ENCODE measurements at regions not wholly inside any gene's neighbourhood (a gene's known extent, or its start where the extent isn't known, plus 50 kb on each side); places are given as distances from the start of the nearest gene placed in this dataset.

- no peak for DNase-seq (ENCODE audit: low read depth)
These were observed 198.0 kb upstream of the NCKAP5 start for GRCh38 chr2:133766164-133766832.

GRCh38 chr2:133768256-133768655 is 200.0 kb upstream of the NCKAP5 start:
- H3K27me3 ChIP-seq (ENCODE audit: control insufficient read depth, insufficient read depth, low read length) = no peaks in the 10 kb centered on the region
- no peak for DNase-seq (ENCODE audit: low read depth)
- TF ChIP-seq, protein P1, sequence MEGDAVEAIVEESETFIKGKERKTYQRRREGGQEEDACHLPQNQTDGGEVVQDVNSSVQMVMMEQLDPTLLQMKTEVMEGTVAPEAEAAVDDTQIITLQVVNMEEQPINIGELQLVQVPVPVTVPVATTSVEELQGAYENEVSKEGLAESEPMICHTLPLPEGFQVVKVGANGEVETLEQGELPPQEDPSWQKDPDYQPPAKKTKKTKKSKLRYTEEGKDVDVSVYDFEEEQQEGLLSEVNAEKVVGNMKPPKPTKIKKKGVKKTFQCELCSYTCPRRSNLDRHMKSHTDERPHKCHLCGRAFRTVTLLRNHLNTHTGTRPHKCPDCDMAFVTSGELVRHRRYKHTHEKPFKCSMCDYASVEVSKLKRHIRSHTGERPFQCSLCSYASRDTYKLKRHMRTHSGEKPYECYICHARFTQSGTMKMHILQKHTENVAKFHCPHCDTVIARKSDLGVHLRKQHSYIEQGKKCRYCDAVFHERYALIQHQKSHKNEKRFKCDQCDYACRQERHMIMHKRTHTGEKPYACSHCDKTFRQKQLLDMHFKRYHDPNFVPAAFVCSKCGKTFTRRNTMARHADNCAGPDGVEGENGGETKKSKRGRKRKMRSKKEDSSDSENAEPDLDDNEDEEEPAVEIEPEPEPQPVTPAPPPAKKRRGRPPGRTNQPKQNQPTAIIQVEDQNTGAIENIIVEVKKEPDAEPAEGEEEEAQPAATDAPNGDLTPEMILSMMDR (IDR thresholded peaks at IDR 0.05; ENCODE audit: insufficient read depth, low read length, poor library complexity, severe bottlenecking) = no peak
- no peaks in the 10 kb centered on the region for H3K36me3 ChIP-seq (ENCODE audit: control insufficient read depth, insufficient read depth, low read length)
- H3K4me3 ChIP-seq (ENCODE audit: low read depth, low read length) = no peak overlapping the region

More at GRCh38 chr2:133766164-133766832, 198.0 kb upstream of the NCKAP5 start:
- Histone ChIP-seq H3K36me3 (ENCODE audit: control insufficient read depth, insufficient read depth, low read length) (no peaks in the 10 kb centered on the region), H3K27me3 (ENCODE audit: control insufficient read depth, insufficient read depth, low read length) (no peaks in the 10 kb centered on the region), H3K4me3 (ENCODE audit: low read depth, low read length) (no peak overlapping the region)
- TF ChIP-seq, protein P1 (IDR thresholded peaks at IDR 0.05; ENCODE audit: insufficient read depth, low read length, poor library complexity, severe bottlenecking) = no peak

GRCh38 chr2:133768658-133769435 is 200.6 kb upstream of the NCKAP5 start:
- no peaks in the 10 kb centered on the region for H3K36me3 ChIP-seq (ENCODE audit: control insufficient read depth, insufficient read depth, low read length)
- no peak overlapping the region for H3K4me3 ChIP-seq (ENCODE audit: low read depth, low read length)
- TF ChIP-seq, protein P1 (IDR thresholded peaks at IDR 0.05; ENCODE audit: insufficient read depth, low read length, poor library complexity, severe bottlenecking) = no peak
- H3K27me3 ChIP-seq (ENCODE audit: control insufficient read depth, insufficient read depth, low read length) = no peaks in the 10 kb centered on the region
- DNase-seq (ENCODE audit: low read depth) = no peak

GRCh38 chr2:133773854-133774653 is 205.8 kb upstream of the NCKAP5 start:
- DNase-seq (ENCODE audit: low read depth) = no peak
- TF ChIP-seq, protein P1 (IDR thresholded peaks at IDR 0.05; ENCODE audit: insufficient read depth, low read length, poor library complexity, severe bottlenecking) = no peak
- H3K27me3 ChIP-seq (ENCODE audit: control insufficient read depth, insufficient read depth, low read length) = no peaks in the 10 kb centered on the region
- no peaks in the 10 kb centered on the region for H3K36me3 ChIP-seq (ENCODE audit: control insufficient read depth, insufficient read depth, low read length)
- no peak overlapping the region for H3K4me3 ChIP-seq (ENCODE audit: low read depth, low read length)

- no peaks in the 10 kb centered on the region for H3K27me3 ChIP-seq (ENCODE audit: control insufficient read depth, insufficient read depth, low read length)
- H3K36me3 ChIP-seq (ENCODE audit: control insufficient read depth, insufficient read depth, low read length) = no peaks in the 10 kb centered on the region
- no peak for DNase-seq (ENCODE audit: low read depth)
- TF ChIP-seq, protein P1 (IDR thresholded peaks at IDR 0.05; ENCODE audit: insufficient read depth, low read length, poor library complexity, severe bottlenecking) = no peak
- no peak overlapping the region for H3K4me3 ChIP-seq (ENCODE audit: low read depth, low read length)
These were observed 206.4 kb upstream of the NCKAP5 start for GRCh38 chr2:133774654-133775015.

Data from kidney epithelial cell (primary cell).